Mucosa of rectum (tissue), 2 donors: ENCODE measurements at regions not wholly inside any gene's neighbourhood (a gene's known extent, or its start where the extent isn't known, plus 50 kb on each side); places are given as distances from the start of the nearest gene placed in this dataset.

Source experiments
- H3K27ac ChIP-seq, 2 donors: one replicate each; pipeline ENCODE4 v1.7.0; 2013; ENCODE audit warnings: inconsistent platforms in 2 of 2, low read depth in 2 of 2, low read length in 2 of 2
- H3K27me3 ChIP-seq, 2 donors: one replicate each; pipeline ENCODE4 v1.7.0; 2013; ENCODE audit warnings: low read length in 2 of 2; ENCODE audit not compliant: control insufficient read depth in 2 of 2, insufficient read depth in 2 of 2
- H3K36me3 ChIP-seq, 2 donors: one replicate each; pipeline ENCODE4 v1.7.0; 2013; ENCODE audit warnings: low read length in 2 of 2; ENCODE audit not compliant: control insufficient read depth in 2 of 2, insufficient read depth in 2 of 2
- H3K4me1 ChIP-seq, 2 donors: one replicate each; pipeline ENCODE4 v1.7.0; 2013; ENCODE audit warnings: low read length in 2 of 2, mild to moderate bottlenecking in 1 of 2; ENCODE audit not compliant: control insufficient read depth in 2 of 2, insufficient read depth in 2 of 2
- H3K4me3 ChIP-seq, 2 donors: one replicate each; pipeline ENCODE4 v1.7.0; 2013; ENCODE audit warnings: low read length in 2 of 2
- H3K9ac ChIP-seq, 2 donors: one replicate each; pipeline ENCODE4 v1.7.0; 2013; ENCODE audit warnings: low read length in 2 of 2, low read depth in 1 of 2, mild to moderate bottlenecking in 1 of 2
- H3K9me3 ChIP-seq, 2 donors: one replicate each; pipeline ENCODE4 v1.7.0; 2013; ENCODE audit warnings: low read length in 2 of 2; ENCODE audit not compliant: control insufficient read depth in 2 of 2
- donor health status: healthy.
- donor health status: Normal muscosa, but diverticular disease.

GRCh38 chr12:131543040-131543439 is 167.8 kb upstream of the SFSWAP start:
- Histone ChIP-seq H3K4me3 (no peak overlapping the region), H3K4me1 (no peaks in the 10 kb centered on the region), H3K36me3 (no peaks in the 10 kb centered on the region), H3K9me3 (peaks cover 2 to 4% of the 10 kb centered on the region in 2 donors), H3K27me3 (peaks cover 0 to 2% of the 10 kb centered on the region in 2 donors), H3K9ac (no peak overlapping the region), H3K27ac (no peak overlapping the region)

- Histone ChIP-seq H3K9me3 (peaks cover 0 to 2% of the 10 kb centered on the region in 2 donors), H3K36me3 (no peaks in the 10 kb centered on the region), H3K9ac (no peak overlapping the region), H3K27me3 (peaks cover 0 to 2% of the 10 kb centered on the region in 2 donors), H3K27ac (no peak overlapping the region), H3K4me3 (no peak overlapping the region), H3K4me1 (no peaks in the 10 kb centered on the region)
These were observed 163.3 kb upstream of the SFSWAP start for GRCh38 chr12:131547555-131547954.

- Histone ChIP-seq H3K9me3 (no peaks in the 10 kb centered on the region), H3K36me3 (no peaks in the 10 kb centered on the region), H3K27ac (no peak overlapping the region), H3K4me3 (no peak overlapping the region), H3K27me3 (no peaks in the 10 kb centered on the region), H3K9ac (no peak overlapping the region), H3K4me1 (no peaks in the 10 kb centered on the region)
These were observed 160.8 kb upstream of the SFSWAP start for GRCh38 chr12:131550121-131550520.

GRCh38 chr12:131551675-131552491 is 159.0 kb upstream of the SFSWAP start:
- Histone ChIP-seq H3K9me3 (no peaks in the 10 kb centered on the region), H3K4me1 (no peaks in the 10 kb centered on the region), H3K9ac (no peak overlapping the region), H3K27me3 (no peaks in the 10 kb centered on the region), H3K4me3 (no peak overlapping the region), H3K27ac (no peak overlapping the region), H3K36me3 (no peaks in the 10 kb centered on the region)

- Histone ChIP-seq H3K9ac (no peak overlapping the region), H3K9me3 (no peaks in the 10 kb centered on the region), H3K4me3 (no peak overlapping the region), H3K4me1 (no peaks in the 10 kb centered on the region), H3K36me3 (no peaks in the 10 kb centered on the region), H3K27me3 (no peaks in the 10 kb centered on the region), H3K27ac (no peak overlapping the region)
These were observed 158.4 kb upstream of the SFSWAP start for GRCh38 chr12:131552492-131552863.

- H3K4me3 ChIP-seq, result no peak overlapping the region
- H3K27me3 ChIP-seq, result no peaks in the 10 kb centered on the region
- no peak overlapping the region for H3K9ac ChIP-seq
- H3K36me3 ChIP-seq, result no peaks in the 10 kb centered on the region
- no peaks in the 10 kb centered on the region for H3K4me1 ChIP-seq
- no peaks in the 10 kb centered on the region for H3K9me3 ChIP-seq
- H3K27ac ChIP-seq, result no peak overlapping the region
These were observed 157.7 kb upstream of the SFSWAP start for GRCh38 chr12:131553096-131553777.

GRCh38 chr12:131555197-131555846 is 155.6 kb upstream of the SFSWAP start:
- Histone ChIP-seq H3K27me3 (no peaks in the 10 kb centered on the region), H3K4me3 (no peak overlapping the region), H3K9me3 (no peaks in the 10 kb centered on the region), H3K4me1 (no peaks in the 10 kb centered on the region), H3K9ac (no peak overlapping the region), H3K36me3 (no peaks in the 10 kb centered on the region), H3K27ac (no peak overlapping the region)

GRCh38 chr12:131555866-131556265 is 155.0 kb upstream of the SFSWAP start:
- no peaks in the 10 kb centered on the region for H3K9me3 ChIP-seq
- no peak overlapping the region for H3K9ac ChIP-seq
- no peak overlapping the region for H3K27ac ChIP-seq
- no peaks in the 10 kb centered on the region for H3K36me3 ChIP-seq
- H3K4me3 ChIP-seq, result no peak overlapping the region
- H3K27me3 ChIP-seq, result no peaks in the 10 kb centered on the region
- no peaks in the 10 kb centered on the region for H3K4me1 ChIP-seq

- Histone ChIP-seq H3K27me3 (no peaks in the 10 kb centered on the region), H3K27ac (no peak overlapping the region), H3K9me3 (no peaks in the 10 kb centered on the region), H3K36me3 (no peaks in the 10 kb centered on the region), H3K4me1 (no peaks in the 10 kb centered on the region), H3K4me3 (no peak overlapping the region), H3K9ac (no peak overlapping the region)
These were observed 153.7 kb upstream of the SFSWAP start for GRCh38 chr12:131557078-131557709.
